ENCODE measurements at regions not wholly inside any gene's neighbourhood (a gene's known extent, or its start where the extent isn't known, plus 50 kb on each side); places are given as distances from the start of the nearest gene placed in this dataset.

GRCh38 chr12:102539651-102540553, 59.5 kb upstream of the IGF1 start:
- no peak for DNase-seq (ENCODE audit: low spot score)

DNA sequence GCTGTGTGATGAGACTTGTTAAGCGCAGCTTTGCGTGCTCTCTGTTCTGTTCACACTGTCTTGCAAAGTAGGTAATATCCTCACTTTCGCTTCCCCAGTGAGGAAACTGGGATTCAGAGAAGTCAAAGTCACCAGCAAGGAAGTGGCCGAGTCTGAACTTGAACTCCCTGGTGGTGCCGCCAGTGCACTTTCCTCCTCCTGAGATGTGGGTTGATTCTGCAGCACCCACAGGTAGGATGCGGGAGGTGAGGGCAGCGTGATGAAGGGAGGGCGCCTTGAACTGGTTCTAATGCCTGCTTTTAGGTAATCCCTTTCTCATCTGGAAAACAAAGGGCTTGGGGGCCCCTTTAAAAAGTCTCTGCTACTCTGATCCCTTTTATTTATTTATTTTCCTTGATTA, 54.9 kb upstream of the IGF1 start:
- DNase-seq (ENCODE audit: low spot score), result no peak

GRCh38 chr12:102534899-102535298, 54.5 kb upstream of the IGF1 start:
- DNase-seq (ENCODE audit: low spot score), result no peak

GRCh38 chr12:102533483-102534215, 53.3 kb upstream of the IGF1 start:
- DNase-seq (ENCODE audit: low spot score), result no peak

All from mucosa of gallbladder (tissue), 1 donor.